PC-9 (cell line): ENCODE measurements at regions not wholly inside any gene's neighbourhood (a gene's known extent, or its start where the extent isn't known, plus 50 kb on each side); places are given as distances from the start of the nearest gene placed in this dataset.

ENCODE experiments used
- BruUV-seq: library from RNA; stranded (reverse); fragments of 400-500 nt; replicated peaks from 2 replicates; lab custom pipeline; 2021; lab: Mats Ljungman, UMichigan
- CTCF ChIA-PET: fragments of 300-600 bp; sonication (Branson Sonifier 250); formaldehyde crosslinking; loops from one replicate; lab custom pipeline; 2022; ENCODE audit warnings: antibody characterized with exemption; lab: Charles Lee
- POLR2A ChIA-PET: fragments of 300-600 bp; sonication (Branson Sonifier 250); formaldehyde crosslinking; loops from one replicate; lab custom pipeline; 2022; ENCODE audit warnings: antibody characterized with exemption; ENCODE audit not compliant: unreplicated experiment; lab: Charles Lee
- DNase-seq, 2 experiments: peaks; one replicate each; pipeline versions ENCODE4 v3.0.0 to v3.0.0-alpha.2; 2015 to 2022; ENCODE audit warnings: mixed read lengths in 1 of 2
- H2AFZ ChIP-seq: fragments of 200-600 bp; sonication (generic); 2 replicates; pipeline ENCODE4 v1.8.1; 2017; ENCODE audit warnings: antibody characterized with exemption
- H3F3A ChIP-seq: fragments of 200-600 bp; sonication (generic); 2 replicates; pipeline ENCODE4 v1.8.1; 2017; ENCODE audit warnings: antibody characterized with exemption, mild to moderate bottlenecking, low read depth; ENCODE audit not compliant: insufficient read depth
- H3K27ac ChIP-seq: fragments of 200-600 bp; sonication (generic); 2 replicates; pipeline ENCODE4 v1.6.1; 2016; ENCODE audit warnings: mixed run types
- H3K27me3 ChIP-seq: fragments of 200-600 bp; sonication (generic); 2 replicates; pipeline ENCODE4 v1.6.1; 2016; ENCODE audit warnings: low read depth, mixed run types; ENCODE audit not compliant: insufficient read depth
- H3K36me3 ChIP-seq: fragments of 200-600 bp; sonication (generic); 2 replicates; pipeline ENCODE4 v1.6.1; 2016; ENCODE audit warnings: low read depth, mixed run types
- H3K4me1 ChIP-seq: fragments of 200-600 bp; sonication (generic); replicated peaks from 2 replicates; pipeline ENCODE4 v1.6.1; 2016; ENCODE audit warnings: mixed run types; ENCODE audit not compliant: insufficient read depth
- H3K4me2 ChIP-seq: fragments of 200-600 bp; sonication (generic); 2 replicates; pipeline ENCODE4 v1.6.1; 2017; ENCODE audit warnings: mixed run types
- H3K4me3 ChIP-seq: fragments of 200-600 bp; sonication (generic); 2 replicates; pipeline ENCODE4 v1.6.1; 2016; ENCODE audit warnings: mixed run types
- H3K79me2 ChIP-seq: fragments of 200-600 bp; sonication (generic); 2 replicates; pipeline ENCODE4 v1.6.1; 2017; ENCODE audit warnings: low read depth, mixed run types
- H3K9me2 ChIP-seq: fragments of 200-600 bp; sonication (generic); 2 replicates; pipeline ENCODE4 v1.8.1; 2017; ENCODE audit warnings: mild to moderate bottlenecking; ENCODE audit not compliant: insufficient read depth
- H3K9me3 ChIP-seq: fragments of 200-600 bp; sonication (generic); 2 replicates; pipeline ENCODE4 v1.8.1; 2016; ENCODE audit warnings: low read depth; ENCODE audit not compliant: insufficient read depth
- H4K20me1 ChIP-seq: fragments of 200-600 bp; sonication (generic); 2 replicates; pipeline ENCODE4 v1.8.1; 2017; ENCODE audit not compliant: insufficient read depth
- CTCF ChIP-seq: fragments of 200-600 bp; sonication (generic); conservative IDR thresholded peaks from 2 replicates; pipeline ENCODE4 v1.6.1; 2017; ENCODE audit warnings: mixed run types, antibody characterized with exemption, mild to moderate bottlenecking, moderate library complexity
- EZH2 ChIP-seq: fragments of 200-600 bp; sonication (generic); IDR thresholded peaks from 2 replicates; pipeline ENCODE4 v1.8.0; 2017; ENCODE audit warnings: antibody characterized with exemption, low read depth
- intact Hi-C: fragments of 100-400 bp; cut with micrococcal nuclease; formaldehyde crosslinking; loops from one replicate; pipeline ENCODE4 v1.10.0; 2022; ENCODE audit not compliant: unreplicated experiment

- H3K36me3 ChIP-seq = no peaks in the 10 kb centered on the region
- no peak for TF ChIP-seq CTCF
- no peak for TF ChIP-seq EZH2
- no peaks in the 10 kb centered on the region for H3K4me1 ChIP-seq
- no peaks in the 10 kb centered on the region for H4K20me1 ChIP-seq
- H3K27ac ChIP-seq = no peak overlapping the region
- H3K4me3 ChIP-seq = no peak overlapping the region
- POLR2A ChIA-PET = no interaction called here
- no peaks in the 10 kb centered on the region for H3K79me2 ChIP-seq
- no peaks in the 10 kb centered on the region for H3K9me3 ChIP-seq
- no peak overlapping the region for H3K4me2 ChIP-seq
- no peak for DNase-seq
- no TSS peak for BruUV-seq
- no peaks in the 10 kb centered on the region for H3K27me3 ChIP-seq
- CTCF ChIA-PET = no interaction called here
- H3F3A ChIP-seq = no peaks in the 10 kb centered on the region
- H2AFZ ChIP-seq = no peak overlapping the region
- no peaks in the 10 kb centered on the region for H3K9me2 ChIP-seq
- intact Hi-C loops = no loop called here
Measured at GRCh38 chr4:45408996-45409395, 682.6 kb upstream of the GNPDA2 start.

- intact Hi-C loops = no loop called here
- no peaks in the 10 kb centered on the region for H3K9me2 ChIP-seq
- no peaks in the 10 kb centered on the region for H3K79me2 ChIP-seq
- H3K36me3 ChIP-seq = no peaks in the 10 kb centered on the region
- no peaks in the 10 kb centered on the region for H3F3A ChIP-seq
- no peak overlapping the region for H2AFZ ChIP-seq
- H4K20me1 ChIP-seq = no peaks in the 10 kb centered on the region
- ChIA-PET CTCF (no interaction called here), POLR2A (no interaction called here)
- no peak for TF ChIP-seq EZH2
- no peak for TF ChIP-seq CTCF
- H3K27me3 ChIP-seq = no peaks in the 10 kb centered on the region
- H3K4me1 ChIP-seq = no peaks in the 10 kb centered on the region
- no TSS peak for BruUV-seq
- H3K4me3 ChIP-seq = no peak overlapping the region
- H3K4me2 ChIP-seq = no peak overlapping the region
- no peaks in the 10 kb centered on the region for H3K9me3 ChIP-seq
- DNase-seq = no peak
- no peak overlapping the region for H3K27ac ChIP-seq
Measured at GRCh38 chr4:45399116-45399515, 672.8 kb upstream of the GNPDA2 start.

- no peak overlapping the region for H3K27ac ChIP-seq
- intact Hi-C loops = no loop called here
- BruUV-seq = no TSS peak
- H2AFZ ChIP-seq = no peak overlapping the region
- no peaks in the 10 kb centered on the region for H3K36me3 ChIP-seq
- no peaks in the 10 kb centered on the region for H3K79me2 ChIP-seq
- H3K4me3 ChIP-seq = no peak overlapping the region
- no peak for DNase-seq
- H3K9me2 ChIP-seq = no peaks in the 10 kb centered on the region
- POLR2A ChIA-PET = no interaction called here
- TF ChIP-seq EZH2 = no peak
- TF ChIP-seq CTCF = no peak
- H3K27me3 ChIP-seq = no peaks in the 10 kb centered on the region
- H3K4me1 ChIP-seq = no peaks in the 10 kb centered on the region
- no peaks in the 10 kb centered on the region for H4K20me1 ChIP-seq
- CTCF ChIA-PET = no interaction called here
- H3K4me2 ChIP-seq = no peak overlapping the region
- H3F3A ChIP-seq = no peaks in the 10 kb centered on the region
- H3K9me3 ChIP-seq = no peaks in the 10 kb centered on the region
Measured at GRCh38 chr4:45385306-45385705, 659.0 kb upstream of the GNPDA2 start.
